A673 (cell line): ENCODE measurements at regions not wholly inside any gene's neighbourhood (a gene's known extent, or its start where the extent isn't known, plus 50 kb on each side); places are given as distances from the start of the nearest gene placed in this dataset.

Experiments used
- BruUV-seq: library from RNA; stranded (reverse); fragments of 400-500 nt; replicated peaks from 2 replicates; lab custom pipeline; 2021; lab: Mats Ljungman, UMichigan
- CTCF ChIA-PET: fragments of 300-600 bp; sonication (Branson Sonifier 250); formaldehyde crosslinking; loops from one replicate; lab custom pipeline; 2022; ENCODE audit warnings: antibody characterized with exemption; lab: Charles Lee
- POLR2A ChIA-PET: fragments of 300-600 bp; sonication (Branson Sonifier 250); formaldehyde crosslinking; loops from one replicate; lab custom pipeline; 2022; ENCODE audit warnings: antibody characterized with exemption; ENCODE audit not compliant: low non-redundant PET; lab: Charles Lee
- DNase-seq: peaks from one replicate; pipeline ENCODE4 v3.0.0-alpha.2; 2015; ENCODE audit warnings: low spot score
- H3K27ac ChIP-seq: fragments of 200-600 bp; sonication (generic); 2 replicates; pipeline ENCODE4 v1.5.1; 2016; ENCODE audit warnings: mixed run types, low read depth, mild to moderate bottlenecking, mixed read lengths, antibody characterized with exemption, low read length; ENCODE audit not compliant: poor library complexity, severe bottlenecking
- H3K27me3 ChIP-seq: fragments of 200-600 bp; sonication (generic); replicated peaks from 2 replicates; pipeline ENCODE4 v1.6.1; 2017; ENCODE audit warnings: mixed run types, low read depth, mild to moderate bottlenecking, mixed read lengths, antibody characterized with exemption, low read length; ENCODE audit not compliant: insufficient read depth, poor library complexity
- H3K36me3 ChIP-seq: fragments of 200-600 bp; sonication (generic); 2 replicates; pipeline ENCODE4 v1.6.1; 2016; ENCODE audit warnings: mixed run types, mild to moderate bottlenecking, mixed read lengths, antibody characterized with exemption, low read length; ENCODE audit not compliant: insufficient read depth, poor library complexity, severe bottlenecking
- H3K4me1 ChIP-seq: fragments of 200-600 bp; sonication (generic); 2 replicates; pipeline ENCODE4 v1.6.1; 2017; ENCODE audit warnings: mixed run types, mild to moderate bottlenecking, mixed read lengths, antibody characterized with exemption, low read length; ENCODE audit not compliant: insufficient read depth, poor library complexity, severe bottlenecking
- H3K4me3 ChIP-seq: fragments of 200-600 bp; sonication (generic); 2 replicates; pipeline ENCODE4 v1.5.1; 2016; ENCODE audit warnings: low read depth, mixed run types, mild to moderate bottlenecking, mixed read lengths, low read length; ENCODE audit not compliant: poor library complexity, severe bottlenecking
- H3K9me3 ChIP-seq: fragments of 200-600 bp; sonication (generic); 2 replicates; pipeline ENCODE4 v1.6.1; 2016; ENCODE audit warnings: mixed run types, low read depth, mild to moderate bottlenecking, mixed read lengths, antibody characterized with exemption, low read length; ENCODE audit not compliant: poor library complexity, severe bottlenecking
- CTCF ChIP-seq: fragments of 300-800, 200-600 bp; sonication (generic); conservative IDR thresholded peaks from 2 replicates; pipeline ENCODE4 v1.5.1; 2017; ENCODE audit warnings: low read depth, mild to moderate bottlenecking, antibody characterized with exemption, low read length, moderate library complexity, mixed read lengths
- EZH2 ChIP-seq: fragments of 200-600 bp; sonication (generic); IDR thresholded peaks from 2 replicates; pipeline ENCODE4 v1.6.1; 2017; ENCODE audit warnings: borderline replicate concordance, low read depth, mild to moderate bottlenecking, mixed read lengths, antibody characterized with exemption, low read length; ENCODE audit not compliant: poor library complexity, severe bottlenecking
- intact Hi-C: fragments of 100-400 bp; cut with micrococcal nuclease; formaldehyde crosslinking; loops from one replicate; pipeline ENCODE4 v1.10.0; 2022; ENCODE audit not compliant: unreplicated experiment

- no peaks in the 10 kb centered on the region for H3K36me3 ChIP-seq
- CTCF ChIA-PET = no interaction called here
- BruUV-seq = no TSS peak
- H3K27ac ChIP-seq = no peak overlapping the region
- H3K27me3 ChIP-seq = no peaks in the 10 kb centered on the region
- no peaks in the 10 kb centered on the region for H3K9me3 ChIP-seq
- no peak for TF ChIP-seq EZH2
- no peak for TF ChIP-seq CTCF
- H3K4me3 ChIP-seq = no peak overlapping the region
- H3K4me1 ChIP-seq = no peaks in the 10 kb centered on the region
- intact Hi-C loops = loop anchor here (5.0 kb wide), 1 partner anchor 1109 kb away; no protein-coding TSS in a partner anchor
- peak; percentile 10 for DNase-seq
- POLR2A ChIA-PET = no interaction called here
Observed at GRCh38 chr13:79245937-79246577, 160.0 kb downstream of the RBM26 start.

DNA sequence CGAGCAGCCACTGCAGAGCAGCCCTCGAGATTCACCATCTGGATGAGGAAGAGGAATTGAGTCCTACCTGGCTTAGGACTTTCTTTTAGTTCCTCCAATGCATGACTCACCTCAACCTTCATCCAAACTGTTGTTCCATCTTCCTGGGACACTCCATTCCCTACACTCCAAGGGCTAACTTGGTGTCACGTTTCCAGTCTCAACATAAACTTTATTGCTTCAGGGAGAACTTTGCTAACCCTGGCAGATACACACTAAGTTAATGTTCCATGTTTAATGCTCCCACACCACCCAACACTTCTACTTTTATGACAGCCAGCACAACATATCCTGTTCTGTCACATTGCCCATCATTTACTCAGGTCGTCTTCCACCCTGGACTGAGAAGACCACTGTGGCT lies 164.4 kb downstream of the RBM26 start:
- no TSS peak for BruUV-seq
- intact Hi-C loops = no loop called here
- no peak overlapping the region for H3K4me3 ChIP-seq
- no peak for DNase-seq
- no peaks in the 10 kb centered on the region for H3K27me3 ChIP-seq
- ChIA-PET CTCF (no interaction called here), POLR2A (no interaction called here)
- H3K27ac ChIP-seq = no peak overlapping the region
- H3K4me1 ChIP-seq = no peaks in the 10 kb centered on the region
- TF ChIP-seq CTCF = no peak
- no peak for TF ChIP-seq EZH2
- H3K9me3 ChIP-seq = no peaks in the 10 kb centered on the region
- H3K36me3 ChIP-seq = no peaks in the 10 kb centered on the region

DNA sequence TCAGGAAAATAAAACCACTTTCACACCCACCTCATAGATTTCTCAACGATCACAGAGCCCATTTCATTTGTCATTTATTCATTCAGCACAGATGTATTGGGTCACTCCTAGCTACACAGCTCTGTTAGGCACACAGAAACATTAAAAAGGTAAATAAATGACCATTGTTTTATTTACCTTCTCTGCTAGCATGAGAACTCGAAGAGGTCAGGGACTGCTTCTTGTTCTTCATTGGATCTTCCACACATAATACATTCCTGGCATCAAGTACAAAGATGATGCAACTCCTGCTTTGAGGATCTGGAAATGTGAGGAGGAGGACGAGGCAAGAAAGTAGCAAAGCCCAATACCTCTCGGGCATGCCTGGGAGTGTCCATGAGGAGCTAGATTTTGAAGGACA lies 168.1 kb downstream of the RBM26 start:
- ChIA-PET POLR2A (interaction anchor here (0.6 kb wide), 1 partner anchor 32 kb away, joined by 3 read pairs; no protein-coding TSS in a partner anchor), CTCF (interaction anchor here (0.7 kb wide), 1 partner anchor 1107 kb away, joined by 3 read pairs; no protein-coding TSS in a partner anchor)
- H3K36me3 ChIP-seq = no peaks in the 10 kb centered on the region
- TF ChIP-seq CTCF (no peak), EZH2 (no peak)
- no peaks in the 10 kb centered on the region for H3K27me3 ChIP-seq
- H3K9me3 ChIP-seq = no peaks in the 10 kb centered on the region
- no peak overlapping the region for H3K4me3 ChIP-seq
- H3K4me1 ChIP-seq = no peaks in the 10 kb centered on the region
- H3K27ac ChIP-seq = no peak overlapping the region
- DNase-seq = no peak
- BruUV-seq = no TSS peak
- intact Hi-C loops = no loop called here
